ENCODE measurements at regions not wholly inside any gene's neighbourhood (a gene's known extent, or its start where the extent isn't known, plus 50 kb on each side); places are given as distances from the start of the nearest gene placed in this dataset.

DNA sequence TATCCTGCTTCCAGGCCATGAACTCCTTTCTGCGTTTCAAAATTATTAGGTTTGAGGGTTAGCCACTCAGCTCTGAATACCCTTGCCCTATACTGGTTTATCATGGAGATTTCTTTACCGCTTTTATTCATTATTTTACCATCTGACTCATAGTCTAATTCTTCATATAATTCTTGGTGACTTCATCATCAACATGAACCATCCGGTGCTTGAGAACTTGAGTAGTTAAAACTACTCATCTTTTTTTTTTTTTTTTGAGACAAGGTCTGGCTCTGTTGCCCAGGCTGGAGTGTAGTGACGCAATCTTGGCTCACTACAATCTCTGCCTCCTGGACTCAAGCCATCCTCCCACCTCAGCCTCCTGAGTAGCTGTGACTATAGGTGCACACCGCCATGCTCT is 94.2 kb upstream of the LHCGR start:
- DNase-seq, result no peak

DNA sequence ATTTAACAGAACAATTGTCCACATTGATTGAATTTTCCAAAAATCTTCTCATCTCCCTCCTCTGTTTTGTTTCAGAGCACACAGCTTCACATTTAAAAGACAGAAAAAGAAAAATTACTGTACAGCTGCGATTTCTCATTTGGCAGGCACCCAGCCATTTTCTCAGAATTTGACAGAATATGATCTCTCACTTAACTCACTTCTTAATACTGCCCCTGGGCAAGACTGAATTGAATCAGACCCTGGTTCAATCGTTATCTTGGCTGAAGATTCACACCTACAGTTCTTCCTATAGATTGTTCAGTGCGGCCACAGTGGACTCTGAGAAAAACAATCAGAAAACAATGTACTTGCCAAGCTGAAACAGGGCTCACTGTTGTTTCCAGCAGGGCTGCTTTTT is 90.2 kb upstream of the LHCGR start:
- DNase-seq, result no peak

DNA sequence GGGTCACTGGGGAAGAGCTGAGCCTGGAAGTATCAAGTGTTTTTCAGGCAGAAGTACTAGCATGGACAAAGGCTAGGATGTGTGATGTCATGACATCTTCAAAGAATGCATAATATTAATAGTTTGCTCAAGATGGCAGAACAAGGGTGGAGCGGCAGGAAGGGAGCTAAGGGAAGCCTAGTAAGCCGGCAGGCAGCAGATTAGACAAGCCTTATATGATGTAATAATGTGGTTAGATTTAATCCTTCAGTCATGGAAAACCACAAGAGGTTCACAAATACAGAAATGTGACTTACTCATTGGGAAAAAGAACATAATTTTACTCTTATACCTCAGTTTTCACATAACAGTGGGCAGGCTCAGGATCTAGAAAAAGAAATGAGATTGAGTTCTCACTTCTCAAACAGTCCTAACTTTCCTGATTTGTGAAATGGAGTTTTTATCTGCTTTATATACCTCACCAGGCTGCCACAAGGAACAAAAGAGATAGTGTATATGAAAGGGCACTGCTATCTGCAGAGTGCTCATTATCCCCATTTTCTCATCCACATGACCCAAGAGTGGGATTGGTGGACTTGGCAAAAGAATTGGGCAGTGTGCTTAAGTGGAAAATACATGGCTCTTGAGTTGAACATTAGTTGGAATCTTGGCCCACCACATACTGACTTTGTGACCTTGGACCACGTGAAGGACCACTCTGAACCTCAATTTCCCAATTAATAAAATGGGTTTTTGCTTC is 89.1 kb upstream of the LHCGR start:
- no peak for DNase-seq

DNA sequence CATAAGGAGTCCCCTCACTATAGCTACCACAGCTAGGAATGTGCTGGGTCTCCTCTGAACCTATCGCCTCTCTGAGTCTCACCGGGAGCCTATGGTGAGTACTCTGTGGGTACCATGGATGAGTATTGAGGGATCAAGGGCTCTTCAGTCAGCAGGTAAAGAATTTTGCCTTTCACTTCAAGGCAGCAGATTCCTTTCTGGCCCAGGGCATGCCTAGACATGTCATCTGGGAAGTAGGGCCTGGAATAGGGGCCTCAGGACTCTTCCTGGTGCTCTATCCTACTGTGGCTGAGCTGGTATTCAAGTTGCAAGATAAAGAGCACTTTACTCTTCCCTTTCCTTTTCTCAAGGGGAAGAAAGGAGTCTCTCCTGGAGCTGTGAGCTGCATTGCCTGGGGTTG is 85.6 kb upstream of the LHCGR start:
- DNase-seq, result no peak

DNA sequence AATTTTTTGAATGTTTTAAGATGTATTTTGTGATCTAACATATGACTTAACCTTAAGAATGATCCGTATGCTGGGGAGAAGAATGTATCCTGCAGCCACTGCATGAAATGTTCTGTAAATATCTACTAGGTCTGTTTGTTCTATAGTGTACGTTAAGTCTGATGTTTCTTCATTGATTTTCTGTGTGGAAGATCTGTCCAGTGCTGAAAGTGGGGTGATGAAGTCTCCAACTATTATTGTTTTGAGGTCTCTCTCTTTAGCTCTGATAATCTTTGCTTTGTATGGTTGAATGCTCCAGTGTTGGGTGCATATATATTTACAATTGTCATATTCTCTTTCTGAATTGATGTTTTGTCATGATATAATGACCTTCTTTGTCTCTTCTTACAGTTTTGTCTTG is 82.5 kb upstream of the LHCGR start:
- no peak for DNase-seq

DNA sequence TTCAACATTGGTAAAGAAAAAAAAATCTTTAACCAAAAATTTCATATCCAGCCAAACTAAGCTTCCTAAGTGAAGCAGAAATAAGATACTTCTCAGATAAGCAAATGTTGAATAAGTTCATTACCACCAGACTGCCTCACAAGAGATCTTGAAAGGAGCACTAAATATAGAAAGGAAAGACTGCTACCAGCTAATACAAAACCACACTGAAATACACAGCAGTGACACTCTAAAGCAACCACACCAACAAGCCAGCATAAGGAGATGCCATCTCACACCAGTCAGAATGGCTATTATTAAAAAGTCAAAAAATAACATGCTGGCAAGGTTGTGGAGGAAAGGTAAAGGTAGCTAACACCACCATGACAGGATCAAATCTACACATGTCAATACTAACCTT is 74.0 kb upstream of the LHCGR start:
- DNase-seq, result no peak

DNA sequence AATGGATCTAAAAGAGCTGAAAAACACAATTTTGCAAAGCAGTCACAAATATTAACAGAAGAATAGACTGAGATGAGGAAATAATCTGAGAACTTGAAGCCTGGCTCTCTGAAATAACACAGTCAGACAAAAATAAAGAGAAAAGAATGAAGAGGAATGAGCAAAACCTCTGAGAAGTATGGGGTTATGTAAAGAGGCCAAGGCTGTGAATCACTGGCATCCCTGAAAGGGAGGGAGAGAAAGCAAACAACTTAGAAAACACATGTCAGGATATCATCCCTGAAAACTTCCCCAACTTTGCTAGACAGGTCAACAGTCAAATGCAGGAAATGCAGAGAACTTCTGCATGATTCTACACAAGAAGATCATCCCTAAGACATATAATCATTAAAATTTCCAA is 73.5 kb upstream of the LHCGR start:
- no peak for DNase-seq

DNA sequence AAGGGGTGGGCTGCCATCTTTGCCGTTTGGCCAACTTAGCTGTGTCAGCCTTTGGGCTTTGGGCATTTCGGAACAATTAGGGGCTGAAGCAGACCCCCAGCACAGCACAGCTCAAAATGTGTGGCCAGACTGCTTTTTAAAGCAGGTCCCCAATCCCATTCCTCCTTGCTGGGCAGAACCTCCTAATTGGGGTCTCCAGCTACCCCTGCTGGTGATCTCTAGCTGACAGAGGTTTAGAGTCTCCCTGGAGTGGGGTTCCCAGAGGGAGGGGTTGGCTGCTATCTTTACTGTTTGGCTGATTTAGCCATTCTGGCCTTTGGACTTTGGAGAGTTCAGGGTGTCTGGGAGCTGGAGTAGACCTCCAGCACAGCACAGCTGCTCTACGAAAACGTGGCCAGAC is 71.5 kb upstream of the LHCGR start:
- no peak for DNase-seq

DNA sequence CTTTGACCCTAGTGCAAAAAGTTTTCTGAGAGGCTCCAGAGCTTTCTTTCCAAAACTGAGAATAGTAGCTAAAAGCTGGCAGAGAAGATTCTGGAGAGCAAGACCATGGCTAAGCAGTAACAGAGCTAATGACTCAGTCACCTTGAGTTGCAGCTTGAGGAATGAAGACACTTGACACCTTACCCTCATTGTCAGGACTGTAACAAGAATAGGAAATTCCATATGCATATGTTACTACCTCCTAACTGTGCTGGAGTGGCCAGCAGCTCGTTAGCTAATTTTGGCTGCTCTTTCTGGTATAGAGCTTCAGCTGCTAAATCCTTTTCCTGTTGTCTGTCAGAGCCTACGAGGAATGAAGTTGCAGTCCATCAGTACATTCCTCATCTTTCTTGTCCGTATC is 68.6 kb upstream of the LHCGR start:
- no peak for DNase-seq

DNA sequence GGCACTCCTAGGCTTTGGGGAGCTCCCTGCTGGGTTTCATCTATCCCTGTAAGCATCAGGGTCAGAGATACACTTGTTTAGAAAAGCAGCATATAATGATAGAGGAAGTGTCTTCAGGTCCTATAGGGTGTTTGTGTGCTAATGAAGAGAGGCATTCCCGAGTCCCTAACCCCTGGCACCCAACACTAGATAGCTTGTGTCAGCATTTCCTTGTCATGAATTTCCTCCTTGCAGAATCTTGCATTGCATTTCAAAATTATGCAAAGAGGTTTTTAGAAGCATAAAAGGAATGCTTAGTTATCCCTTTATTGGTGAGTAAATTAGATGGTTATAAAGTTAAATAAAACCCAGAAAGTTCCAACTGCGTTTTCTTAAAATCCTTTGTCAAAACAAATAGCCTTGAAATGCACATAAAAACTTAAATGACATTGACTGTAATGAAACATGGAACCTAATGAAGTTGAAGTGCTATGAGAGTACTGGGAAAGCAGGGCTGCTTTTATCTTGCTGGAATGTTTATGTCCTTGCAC is 63.7 kb upstream of the LHCGR start:
- no peak for DNase-seq

DNA sequence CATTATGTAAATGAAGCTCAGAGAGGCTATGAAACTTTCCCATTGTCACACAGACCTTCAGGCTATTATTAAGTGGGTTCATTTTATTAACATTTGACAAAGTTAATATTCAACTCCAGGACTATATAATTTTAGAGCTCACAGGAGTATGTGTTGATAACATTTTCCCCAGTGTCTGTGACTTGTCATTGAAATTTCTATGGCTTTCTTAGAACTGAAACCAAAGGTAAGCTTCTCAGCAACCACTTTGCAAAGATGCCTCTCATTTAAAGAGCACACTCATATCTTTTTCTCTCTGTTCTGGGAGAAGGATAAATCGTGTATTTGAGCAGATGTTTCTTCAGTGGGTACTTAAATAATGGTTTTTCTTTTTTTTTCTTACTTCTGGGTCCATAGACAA is 61.8 kb upstream of the LHCGR start:
- DNase-seq, result no peak

DNA sequence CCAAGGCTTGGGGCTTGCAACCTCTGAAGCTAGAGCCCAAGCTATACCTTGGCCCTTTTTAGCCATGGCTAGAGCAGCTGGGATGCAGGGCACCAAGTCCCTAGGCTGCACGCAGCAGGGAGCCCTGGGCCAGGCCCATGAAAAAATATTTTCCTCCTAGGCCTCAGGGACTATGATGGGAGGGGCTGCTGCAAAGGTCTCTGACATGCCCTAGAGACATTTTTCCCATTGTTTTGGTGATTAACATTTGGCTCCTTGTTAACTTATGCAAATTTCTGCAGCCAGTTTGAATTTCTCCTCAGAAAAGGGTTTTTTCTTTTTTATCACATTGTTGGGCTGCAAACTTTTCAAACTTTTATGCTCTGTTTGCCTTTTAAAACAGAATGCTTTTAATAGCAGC is 56.9 kb upstream of the LHCGR start:
- no peak for DNase-seq

DNA sequence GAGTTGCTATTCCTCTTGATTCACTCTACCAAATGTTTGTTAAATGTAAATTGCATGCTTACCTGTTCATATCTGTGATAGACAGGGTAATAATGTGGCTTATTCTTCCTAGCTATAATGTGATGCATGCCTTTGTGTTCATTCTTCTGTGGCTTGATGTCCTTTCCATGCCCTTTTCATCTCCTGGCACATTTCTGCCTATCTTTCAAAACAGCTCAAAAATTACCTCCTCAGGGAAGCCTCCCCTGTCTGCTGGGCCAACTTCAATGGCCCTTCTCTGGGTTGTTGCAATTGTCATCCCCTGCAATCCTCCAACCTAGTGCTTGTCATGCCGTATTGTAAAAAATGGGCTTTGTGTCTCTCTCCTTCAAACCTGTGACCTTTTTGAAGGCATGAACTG is 52.8 kb upstream of the LHCGR start:
- no peak for DNase-seq

Data from activated CD4-positive, alpha-beta T cell treated with anti-CD3 and anti-CD28 coated beads, Interleukin-2, Interleukin-6, amounts not matched to agents 100 ng/mL and 50 ng/mL, durations not matched to agents 16 hours and 8 hours (primary cell).